Urothelium cell line (cell line): ENCODE measurements at regions not wholly inside any gene's neighbourhood (a gene's known extent, or its start where the extent isn't known, plus 50 kb on each side); places are given as distances from the start of the nearest gene placed in this dataset.
A peak's percentile ranks its signal among the peaks of the same experiment; 100 is the strongest.
"Not testable (repeated sequence)": the region's sequence is repeated elsewhere in the genome, so short reads cannot be mapped to it uniquely, and the experiment has no call there.

Experiments
- DNase-seq: peaks from one replicate; pipeline ENCODE4 v3.0.0; 2011; ENCODE audit warnings: low spot score, mixed read lengths
- FAIRE-seq: peaks from 2 replicates; lab custom pipeline; 2011; peaks lifted over from hg19 to GRCh38; lab: Jason Lieb, UNC

GRCh38 chr21:20800106-20800505, 198.1 kb upstream of the NCAM2 start:
- DNase-seq (no peak), FAIRE-seq (no peak)

GRCh38 chr21:20802201-20802600, 196.0 kb upstream of the NCAM2 start:
- FAIRE-seq (no peak), DNase-seq (no peak)

DNA sequence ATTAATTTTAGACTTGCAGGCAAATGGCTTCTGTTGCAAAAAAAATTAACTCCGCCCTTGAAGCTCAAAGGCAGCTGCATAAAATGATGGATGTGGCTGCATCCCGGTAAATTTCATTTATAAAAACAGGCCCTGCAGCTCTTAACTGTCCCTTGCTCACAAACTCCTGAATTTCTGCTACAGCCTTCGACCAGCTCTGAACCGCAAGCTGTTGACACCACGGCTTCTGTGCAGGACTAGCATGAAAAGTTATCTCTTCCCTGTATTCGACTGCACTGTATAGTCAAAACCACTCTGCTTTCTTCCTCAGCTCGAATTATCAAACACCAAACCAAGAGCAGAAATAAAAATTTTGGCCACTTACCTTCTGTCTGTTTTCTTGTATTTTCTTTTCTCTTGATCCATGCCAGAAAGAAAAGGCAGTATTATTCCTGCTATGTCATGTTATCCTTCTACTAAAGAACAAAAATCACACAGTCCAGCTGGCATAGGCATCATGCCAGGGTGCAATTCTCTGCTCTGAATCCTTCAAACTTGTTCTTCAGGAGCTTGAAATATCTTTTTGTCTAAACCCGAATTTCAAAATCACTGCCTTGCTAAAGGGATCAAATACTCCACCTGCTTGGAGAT, 195.5 kb upstream of the NCAM2 start:
- no peak for FAIRE-seq

DNA sequence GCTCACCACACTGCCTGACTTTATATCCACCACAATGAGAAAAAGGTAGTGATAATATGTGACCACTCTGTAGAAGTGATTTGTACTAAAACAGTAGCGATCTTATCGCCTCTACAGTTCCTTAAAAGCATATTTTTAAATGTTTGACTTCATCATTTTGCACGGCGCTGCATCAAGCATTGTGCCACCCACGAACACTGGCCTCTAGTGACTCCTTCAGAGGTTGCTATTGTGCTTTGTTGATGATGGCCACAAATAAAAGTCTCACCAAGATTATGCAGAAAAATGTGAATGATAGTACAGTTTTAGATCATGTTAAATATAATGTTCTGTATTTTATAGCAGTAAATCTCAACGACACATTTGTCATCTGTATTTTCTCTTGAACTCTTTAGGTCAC, 186.5 kb upstream of the NCAM2 start:
- DNase-seq: no peak
- FAIRE-seq: no peak

More for the DNA sequence above, 195.5 kb upstream of the NCAM2 start:
- DNase-seq: no peak

- DNase-seq (no peak), FAIRE-seq (no peak)
Measured at GRCh38 chr21:20814090-20814489, 184.1 kb upstream of the NCAM2 start.

DNA sequence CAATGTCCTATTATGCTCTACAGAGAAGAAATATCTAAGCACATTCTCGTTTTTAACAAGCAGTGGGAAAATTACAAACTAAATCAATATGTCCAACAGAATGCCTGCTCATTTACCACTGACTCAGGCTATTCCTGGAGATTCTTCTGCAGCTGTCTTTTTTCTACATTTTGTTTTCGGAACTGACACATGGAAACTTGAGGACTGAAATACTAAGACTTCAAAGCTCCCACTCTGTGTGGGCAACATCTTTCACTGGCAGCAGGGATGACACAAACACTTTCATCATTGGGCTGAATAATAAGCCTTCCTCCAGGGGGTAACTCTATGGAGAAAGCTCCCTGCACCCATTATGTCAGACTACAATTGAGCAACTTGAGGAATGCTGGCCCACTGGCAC, 175.5 kb upstream of the NCAM2 start:
- FAIRE-seq: no peak
- DNase-seq: no peak

GRCh38 chr21:20852866-20853265, 145.3 kb upstream of the NCAM2 start:
- DNase-seq (no peak), FAIRE-seq (no peak)

- FAIRE-seq (no peak), DNase-seq (no peak)
Measured at GRCh38 chr21:20856926-20857325, 141.3 kb upstream of the NCAM2 start.

- FAIRE-seq (no peak), DNase-seq (no peak)
Measured at GRCh38 chr21:20874202-20874601, 124.0 kb upstream of the NCAM2 start.

GRCh38 chr21:20875742-20876141, 122.5 kb upstream of the NCAM2 start:
- DNase-seq (peak; percentile 5), FAIRE-seq (no peak)

DNA sequence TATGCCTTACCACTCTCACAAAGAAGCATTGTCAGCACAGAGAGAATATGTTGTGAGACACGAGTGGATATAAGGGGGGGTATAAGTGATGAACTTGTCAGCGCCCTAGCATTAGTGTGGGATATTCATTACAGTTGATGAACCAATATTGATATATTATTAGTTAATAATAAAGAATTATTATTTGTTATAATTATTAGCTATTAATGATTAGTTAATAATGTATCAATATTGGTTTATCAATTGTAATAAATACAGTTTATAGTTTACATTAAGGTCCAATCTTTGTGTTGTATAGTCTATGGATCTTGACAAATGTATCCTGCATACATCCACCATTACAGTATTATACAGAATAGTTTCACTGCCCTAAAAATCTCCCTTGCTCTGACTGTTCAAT, 120.2 kb upstream of the NCAM2 start:
- DNase-seq (no peak), FAIRE-seq (no peak)

DNA sequence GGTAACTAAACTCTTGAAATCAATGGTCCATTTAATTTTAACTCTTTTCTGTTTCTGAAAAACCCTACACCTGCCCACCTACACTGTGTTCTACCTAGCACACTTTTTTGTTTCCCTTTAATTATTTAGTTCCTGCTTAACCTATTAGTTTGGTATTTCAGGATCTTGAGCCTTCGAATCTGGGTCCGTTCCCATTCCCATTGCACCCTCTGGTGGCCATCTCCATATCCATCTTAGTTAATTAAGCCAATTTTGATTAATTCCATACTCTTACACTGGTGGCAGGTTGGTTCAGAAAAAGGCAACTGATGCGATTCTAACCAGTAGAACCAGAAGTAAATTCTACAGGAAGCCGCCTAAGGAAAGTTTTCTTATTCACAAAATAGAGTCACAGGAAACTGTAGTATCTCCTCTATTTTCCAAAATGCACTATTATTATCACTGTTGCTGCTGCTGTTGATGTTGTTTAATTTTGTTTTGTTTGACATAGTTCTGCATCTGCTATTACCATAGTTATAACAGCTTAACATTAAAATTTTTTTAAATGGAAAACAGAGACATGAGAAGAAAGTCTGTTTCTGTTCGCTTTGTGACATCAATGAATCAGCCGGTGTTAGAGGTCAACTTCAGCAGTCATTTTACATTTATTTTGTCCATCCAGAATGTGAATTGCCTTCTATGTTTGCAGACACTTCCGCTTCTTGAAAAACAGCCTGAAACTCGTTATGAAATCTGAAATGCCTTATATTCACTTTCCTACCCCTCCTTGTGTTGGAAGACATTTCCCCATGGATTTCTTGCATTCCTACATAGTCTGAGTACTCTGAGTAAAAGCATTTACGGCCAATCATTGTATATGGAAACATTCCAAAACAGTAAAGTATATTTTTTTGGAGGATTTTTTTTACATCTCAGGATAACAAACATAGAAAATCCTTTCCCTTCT, 115.5 kb upstream of the NCAM2 start:
- peak; percentile 28 for DNase-seq
- FAIRE-seq: no peak

GRCh38 chr21:20883408-20883800, 114.8 kb upstream of the NCAM2 start:
- no peak for FAIRE-seq

DNA sequence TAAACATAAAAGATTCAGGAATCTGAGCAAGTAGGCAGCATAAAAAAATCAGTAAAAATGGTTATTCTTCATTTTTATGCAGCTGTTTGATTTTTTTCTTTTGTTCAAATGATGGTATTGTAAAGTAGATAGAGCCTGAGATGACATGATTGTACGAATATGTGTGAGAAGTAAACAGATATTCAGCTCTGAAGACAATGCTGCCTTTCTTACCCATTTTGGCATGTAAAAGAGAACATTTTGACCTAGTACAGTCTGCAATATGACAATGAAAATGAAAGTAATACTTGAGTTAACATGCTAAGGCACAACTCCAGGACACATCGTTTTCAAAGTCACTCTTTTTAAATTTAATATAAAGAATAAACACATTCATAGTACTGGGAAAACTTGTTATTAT, 95.7 kb upstream of the NCAM2 start:
- no peak for FAIRE-seq

More at GRCh38 chr21:20883408-20883800, 114.8 kb upstream of the NCAM2 start:
- no peak for DNase-seq

DNA sequence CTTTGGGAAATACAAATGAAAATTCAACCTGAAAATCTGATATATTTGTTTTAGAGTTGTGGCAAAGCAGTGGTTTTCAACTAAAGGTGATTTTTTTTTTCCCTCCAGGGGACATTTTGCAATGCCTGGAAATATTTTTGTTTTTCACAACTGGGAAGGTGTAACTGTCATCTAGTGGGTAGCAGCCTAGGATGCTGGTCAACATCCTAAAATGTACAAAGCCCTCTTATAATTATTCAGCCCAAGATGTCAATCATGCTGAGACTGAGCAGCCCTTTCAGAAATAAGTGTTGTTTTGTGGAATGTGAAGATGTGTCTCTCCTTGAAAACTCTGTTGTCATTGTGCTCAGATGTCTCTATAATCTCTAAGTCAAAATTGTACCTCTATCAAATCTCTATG, 95.2 kb upstream of the NCAM2 start:
- DNase-seq (no peak), FAIRE-seq (no peak)

More for the DNA sequence above, 95.7 kb upstream of the NCAM2 start:
- DNase-seq: no peak

DNA sequence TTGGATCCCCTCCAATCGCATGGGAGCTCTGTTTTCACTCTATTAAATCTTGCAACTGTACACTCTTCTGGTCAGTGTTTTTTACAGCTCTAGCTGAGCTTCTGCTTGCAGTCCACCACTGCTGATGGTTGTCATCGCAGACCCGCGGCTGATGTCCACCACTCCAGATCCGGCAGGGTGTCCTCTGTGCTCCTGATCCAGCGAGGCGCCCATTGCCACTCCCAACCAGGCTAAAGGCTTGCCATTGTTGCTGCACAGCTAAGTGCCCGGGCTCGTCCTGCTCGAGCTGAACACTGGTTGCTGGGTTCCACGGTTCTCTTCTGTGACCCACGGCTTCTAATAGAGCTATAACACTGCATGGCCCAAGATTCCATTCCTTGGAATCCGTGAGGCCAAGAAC, 70.7 kb upstream of the NCAM2 start:
- not testable (repeated sequence) for FAIRE-seq, DNase-seq

- DNase-seq (no peak), FAIRE-seq (no peak)
Measured at GRCh38 chr21:20942523-20942922, 55.7 kb upstream of the NCAM2 start.

DNA sequence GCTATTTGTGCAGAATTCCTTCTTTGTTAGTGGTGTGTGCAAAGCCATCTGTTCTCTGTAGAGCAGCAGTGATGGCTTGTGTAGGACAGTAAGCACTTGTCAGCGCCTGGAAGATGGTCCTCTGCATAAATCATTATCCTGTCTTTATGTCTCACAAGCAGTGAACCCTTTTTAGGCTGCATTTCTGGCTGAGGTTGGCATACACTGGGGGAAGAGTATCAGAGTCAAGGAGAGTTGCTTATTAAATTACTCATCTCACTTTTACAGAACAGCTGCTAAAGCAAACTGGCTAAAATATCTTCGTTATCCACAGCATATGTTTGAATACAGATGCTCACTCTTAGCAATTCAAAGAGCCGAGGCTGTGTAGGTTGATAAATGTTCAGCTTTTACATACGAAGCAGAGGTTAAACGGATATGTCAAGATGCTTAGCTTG, 54.6 kb upstream of the NCAM2 start:
- FAIRE-seq (no peak), DNase-seq (no peak)

- no peak for DNase-seq
- no peak for FAIRE-seq
Measured at GRCh38 chr21:20944139-20944538, 54.1 kb upstream of the NCAM2 start.

DNA sequence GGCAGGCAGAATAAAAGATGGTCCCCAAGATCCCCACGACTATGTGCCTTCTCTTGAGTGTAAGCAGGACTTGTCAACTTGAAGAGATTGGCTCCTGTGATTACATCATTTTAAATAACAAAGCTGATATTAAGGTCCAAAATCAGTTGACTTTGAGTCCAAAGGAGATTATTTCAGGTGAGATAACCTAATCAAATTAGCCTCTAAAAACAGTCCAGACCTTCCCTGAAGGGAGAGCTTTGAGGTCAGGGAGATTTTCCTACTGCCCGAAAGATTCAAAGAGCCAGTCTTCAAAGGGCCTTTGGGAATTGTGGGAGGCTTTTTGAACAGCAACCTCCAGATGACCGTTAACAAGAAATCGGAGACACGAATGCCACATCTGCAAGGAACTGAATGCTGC, 51.5 kb upstream of the NCAM2 start:
- no peak for DNase-seq
- FAIRE-seq: no peak
